Testis (tissue), 2 donors: ENCODE measurements at regions not wholly inside any gene's neighbourhood (a gene's known extent, or its start where the extent isn't known, plus 50 kb on each side); places are given as distances from the start of the nearest gene placed in this dataset.

Experiments used
- DNase-seq: peaks from one replicate; pipeline ENCODE4 v3.0.0-alpha.2; 2019
- H3K27ac ChIP-seq, 2 donors: fragments of 200-600 bp; sonication (generic); one replicate each; pipeline ENCODE4 v1.5.1; 2019
- H3K27me3 ChIP-seq: fragments of 200-600 bp; sonication (generic); one replicate; pipeline ENCODE4 v1.5.1; 2019
- H3K36me3 ChIP-seq: fragments of 200-600 bp; sonication (generic); one replicate; pipeline ENCODE4 v1.5.1; 2017; ENCODE audit warnings: low read depth; ENCODE audit errors: missing control alignments
- H3K4me1 ChIP-seq: fragments of 200-600 bp; sonication (generic); one replicate; pipeline ENCODE4 v1.5.1; 2019
- H3K4me3 ChIP-seq, 2 donors: fragments of 200-600 bp; sonication (generic); one replicate each; pipeline ENCODE4 v1.5.1; 2017 to 2019
- H3K9me3 ChIP-seq: fragments of 200-600 bp; sonication (generic); one replicate; pipeline ENCODE4 v1.5.1; 2017
- CTCF ChIP-seq, 3 experiments: fragments of 450-650 bp in 2 of 3; fragments of 200-600 bp in 1 of 3; sonication (generic) in 1 of 3; IDR thresholded peaks; one replicate each; pipeline ENCODE4 v1.5.1; 2016 to 2019; ENCODE audit warnings: antibody characterized with exemption in 3 of 3, mild to moderate bottlenecking in 2 of 3, moderate library complexity in 1 of 3
- POLR2A ChIP-seq: fragments of 450-650 bp; IDR thresholded peaks from one replicate; pipeline ENCODE4 v1.6.1; 2017; ENCODE audit warnings: antibody characterized with exemption, mild to moderate bottlenecking, moderate library complexity
- WGBS, 2 donors: methylation state at CpG; one replicate each; pipeline ENCODE4 v1.1.5; 2018; 5-methylcytosine and 5-hydroxymethylcytosine counted together
- intact Hi-C: fragments of 100-400 bp; cut with DNase I; formaldehyde crosslinking; loops from one replicate; pipeline ENCODE4 v1.15.1; 2023; ENCODE audit warnings: low total_unique reads

- intact Hi-C loops, result no loop called here
- Histone ChIP-seq H3K27ac (no peak overlapping the region), H3K4me1 (no peaks in the 10 kb centered on the region), H3K4me3 (no peak overlapping the region), H3K36me3 (no peaks in the 10 kb centered on the region), H3K27me3 (no peaks in the 10 kb centered on the region), H3K9me3 (no peaks in the 10 kb centered on the region)
- no peak for DNase-seq
- TF ChIP-seq CTCF (IDR thresholded peaks at IDR 0.05) (no peak), POLR2A (no peak)
- 60 to 64% methylated on average over 7 of the region's 7 CpGs for WGBS, 2 donors
Measured at GRCh38 chr14:97401714-97402113, 604.5 kb downstream of the VRK1 start.

- DNase-seq, result no peak
- WGBS, 2 donors, result 52 to 58% methylated on average over 2 of the region's 2 CpGs
- Histone ChIP-seq H3K36me3 (no peaks in the 10 kb centered on the region), H3K9me3 (no peaks in the 10 kb centered on the region), H3K4me3 (no peak overlapping the region), H3K4me1 (no peaks in the 10 kb centered on the region), H3K27me3 (no peaks in the 10 kb centered on the region), H3K27ac (no peak overlapping the region)
- TF ChIP-seq CTCF (IDR thresholded peaks at IDR 0.05), result no peak
- no peak for TF ChIP-seq POLR2A
- intact Hi-C loops, result no loop called here
Measured at GRCh38 chr14:97402279-97402678, 605.1 kb downstream of the VRK1 start.

- Histone ChIP-seq H3K4me1 (no peaks in the 10 kb centered on the region), H3K27ac (no peak overlapping the region), H3K9me3 (no peaks in the 10 kb centered on the region), H3K4me3 (no peak overlapping the region), H3K36me3 (no peaks in the 10 kb centered on the region), H3K27me3 (no peaks in the 10 kb centered on the region)
- TF ChIP-seq POLR2A (no peak), CTCF (IDR thresholded peaks at IDR 0.05) (no peak)
- DNase-seq, result no peak
- intact Hi-C loops, result no loop called here
- WGBS, 2 donors, result 40 to 47% methylated on average over 16 to 17 of the region's 17 CpGs
Measured at GRCh38 chr14:97407701-97408407, 610.7 kb downstream of the VRK1 start.

GRCh38 chr14:97408503-97408902 lies 611.3 kb downstream of the VRK1 start:
- 46 to 68% methylated on average over 2 of the region's 2 CpGs for WGBS, 2 donors
- TF ChIP-seq CTCF (IDR thresholded peaks at IDR 0.05) (no peak), POLR2A (no peak)
- Histone ChIP-seq H3K36me3 (no peaks in the 10 kb centered on the region), H3K27me3 (no peaks in the 10 kb centered on the region), H3K4me1 (no peaks in the 10 kb centered on the region), H3K9me3 (no peaks in the 10 kb centered on the region), H3K4me3 (no peak overlapping the region), H3K27ac (no peak overlapping the region)
- intact Hi-C loops, result no loop called here
- no peak for DNase-seq
